Glomerular visceral epithelial cell (primary cell): ENCODE measurements at regions not wholly inside any gene's neighbourhood (a gene's known extent, or its start where the extent isn't known, plus 50 kb on each side); places are given as distances from the start of the nearest gene placed in this dataset.

Experiments
- DNase-seq: peaks from one replicate; pipeline ENCODE4 v3.0.0-alpha.2; 2016; ENCODE audit errors: extremely low spot score

GRCh38 chr7:50962962-50963374 lies 180.3 kb upstream of the GRB10 start:
- DNase-seq = peak; percentile 95

GRCh38 chr7:50962281-50962883 lies 179.7 kb upstream of the GRB10 start:
- no peak for DNase-seq

GRCh38 chr7:50960621-50961310 lies 178.1 kb upstream of the GRB10 start:
- no peak for DNase-seq

GRCh38 chr7:50959991-50960390 lies 177.3 kb upstream of the GRB10 start:
- DNase-seq = no peak

- DNase-seq = no peak
Measured at GRCh38 chr7:50959560-50959959, 176.9 kb upstream of the GRB10 start.

GRCh38 chr7:50957855-50958254 lies 175.2 kb upstream of the GRB10 start:
- no peak for DNase-seq

- no peak for DNase-seq
Measured at GRCh38 chr7:50957431-50957830, 174.7 kb upstream of the GRB10 start.

GRCh38 chr7:50956522-50957155 lies 173.9 kb upstream of the GRB10 start:
- no peak for DNase-seq

- DNase-seq = no peak
Measured at GRCh38 chr7:50954716-50955115, 172.0 kb upstream of the GRB10 start.

GRCh38 chr7:50954245-50954644 lies 171.5 kb upstream of the GRB10 start:
- no peak for DNase-seq

- peak; percentile 34 for DNase-seq
Measured at GRCh38 chr7:50953820-50954219, 171.1 kb upstream of the GRB10 start.

GRCh38 chr7:50953303-50953702 lies 170.6 kb upstream of the GRB10 start:
- no peak for DNase-seq

GRCh38 chr7:50952544-50952943 lies 169.8 kb upstream of the GRB10 start:
- DNase-seq = no peak

GRCh38 chr7:50952120-50952519 lies 169.4 kb upstream of the GRB10 start:
- DNase-seq = no peak

GRCh38 chr7:50943482-50943881 lies 160.8 kb upstream of the GRB10 start:
- no peak for DNase-seq

- no peak for DNase-seq
Measured at GRCh38 chr7:50941525-50941924, 158.8 kb upstream of the GRB10 start.

- no peak for DNase-seq
Measured at GRCh38 chr7:50940621-50941020, 157.9 kb upstream of the GRB10 start.

GRCh38 chr7:50939021-50939420 lies 156.3 kb upstream of the GRB10 start:
- DNase-seq = peak; percentile 28

GRCh38 chr7:50937727-50938126 lies 155.0 kb upstream of the GRB10 start:
- DNase-seq = no peak

GRCh38 chr7:50926049-50926448 lies 143.4 kb upstream of the GRB10 start:
- DNase-seq = no peak

- no peak for DNase-seq
Measured at GRCh38 chr7:50923476-50923875, 140.8 kb upstream of the GRB10 start.

GRCh38 chr7:50921114-50921813 lies 138.6 kb upstream of the GRB10 start:
- DNase-seq = no peak
